GM19328 (cell line): ENCODE measurements at regions not wholly inside any gene's neighbourhood (a gene's known extent, or its start where the extent isn't known, plus 50 kb on each side); places are given as distances from the start of the nearest gene placed in this dataset.

Source experiments
- ATAC-seq: cut with Tn5 transposase; IDR thresholded peaks from one replicate; pipeline ENCODE4 v1.9.1; 2021; ENCODE audit warnings: mild to moderate bottlenecking, moderate library complexity; ENCODE audit not compliant: unreplicated experiment

- no peak for ATAC-seq
Measured at GRCh38 chr10:33455029-33455428, 120.6 kb upstream of the NRP1 start.

GRCh38 chr10:33454554-33454953 lies 120.1 kb upstream of the NRP1 start:
- ATAC-seq = no peak

GRCh38 chr10:33453081-33454025 lies 118.9 kb upstream of the NRP1 start:
- ATAC-seq = no peak

- no peak for ATAC-seq
Measured at GRCh38 chr10:33448421-33449140, 114.1 kb upstream of the NRP1 start.

- ATAC-seq = no peak
Measured at GRCh38 chr10:33441561-33441960, 107.1 kb upstream of the NRP1 start.

GRCh38 chr10:33434933-33435332 lies 100.5 kb upstream of the NRP1 start:
- no peak for ATAC-seq

GRCh38 chr10:33428682-33429081 lies 94.2 kb upstream of the NRP1 start:
- no peak for ATAC-seq

GRCh38 chr10:33423154-33423529 lies 88.7 kb upstream of the NRP1 start:
- ATAC-seq = no peak

GRCh38 chr10:33422471-33423153 lies 88.1 kb upstream of the NRP1 start:
- ATAC-seq = no peak

- no peak for ATAC-seq
Measured at GRCh38 chr10:33421789-33422462, 87.5 kb upstream of the NRP1 start.

DNA sequence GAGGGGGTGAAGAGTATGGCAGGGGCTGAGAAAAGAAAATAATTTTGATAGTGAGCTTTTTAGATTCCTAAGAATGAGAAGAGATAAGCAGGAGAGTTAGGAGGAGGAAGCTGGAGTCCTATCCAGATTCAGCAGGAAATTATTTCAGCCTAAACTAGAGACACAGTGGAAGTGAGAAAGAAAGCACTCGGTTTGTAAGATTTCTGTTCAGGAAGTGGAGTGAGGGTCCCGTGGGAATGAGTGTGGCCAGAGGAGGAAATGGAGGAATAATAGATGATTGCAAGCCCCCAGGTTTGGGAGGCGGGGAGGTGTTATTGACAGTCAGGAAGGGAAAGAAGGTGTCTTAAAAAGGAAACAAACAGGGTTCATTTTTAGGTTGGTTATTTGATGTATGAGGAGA lies 84.8 kb upstream of the NRP1 start:
- ATAC-seq = no peak

- no peak for ATAC-seq
Measured at GRCh38 chr10:33418301-33418700, 83.8 kb upstream of the NRP1 start.

DNA sequence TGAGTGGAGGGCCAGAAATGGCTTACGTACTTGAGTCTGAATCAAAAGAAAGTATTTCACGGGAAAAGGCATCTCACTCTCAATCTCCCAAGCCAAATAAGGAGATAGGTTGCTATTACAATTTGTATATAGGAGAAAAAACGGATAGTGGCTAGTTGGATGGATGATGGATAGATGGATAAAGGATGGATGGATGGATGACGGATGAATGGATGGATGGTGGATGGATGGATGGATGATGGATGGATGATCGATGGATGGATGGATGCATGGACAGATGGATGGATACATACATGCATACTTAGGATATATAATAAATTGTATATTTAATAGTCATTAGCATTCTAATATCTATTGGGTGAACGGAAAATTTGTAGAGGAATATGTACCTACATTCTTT lies 82.2 kb upstream of the NRP1 start:
- ATAC-seq = no peak

DNA sequence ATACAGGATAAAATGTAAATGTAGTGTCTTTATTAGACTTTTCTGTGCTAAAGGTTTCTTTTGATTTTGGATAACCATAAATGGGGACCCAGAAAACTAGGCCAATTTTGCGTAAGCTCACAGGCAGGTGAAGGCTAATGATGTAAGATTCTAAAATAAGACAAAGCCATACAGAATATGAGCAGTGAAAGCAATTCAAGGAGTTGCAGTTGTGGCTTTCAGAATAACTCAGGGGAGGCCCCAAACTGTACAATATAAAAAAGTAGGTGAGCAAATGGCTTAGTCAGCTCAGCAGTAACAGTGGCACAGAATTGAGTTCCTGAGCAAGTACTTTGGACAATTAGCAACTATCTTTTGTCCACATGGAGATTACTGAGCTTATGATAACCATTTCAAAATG lies 81.7 kb upstream of the NRP1 start:
- no peak for ATAC-seq

DNA sequence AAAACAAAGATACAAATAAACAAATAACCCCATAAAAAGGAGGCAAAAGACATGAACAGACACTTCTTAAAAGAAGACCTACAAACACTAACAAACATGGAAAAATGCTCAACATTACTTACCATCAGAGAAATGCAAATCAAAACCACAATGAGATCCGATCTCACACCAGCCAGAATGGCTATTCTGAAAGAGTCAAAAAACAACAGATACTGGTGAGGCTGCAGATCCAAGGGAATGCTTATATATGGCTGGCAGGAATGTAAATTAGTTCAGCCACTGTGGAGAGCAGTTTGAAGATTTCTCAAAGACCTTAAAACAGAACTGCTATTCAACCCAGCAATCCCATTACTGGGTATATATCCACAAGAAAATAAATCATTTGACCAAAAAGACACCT lies 80.4 kb upstream of the NRP1 start:
- no peak for ATAC-seq

DNA sequence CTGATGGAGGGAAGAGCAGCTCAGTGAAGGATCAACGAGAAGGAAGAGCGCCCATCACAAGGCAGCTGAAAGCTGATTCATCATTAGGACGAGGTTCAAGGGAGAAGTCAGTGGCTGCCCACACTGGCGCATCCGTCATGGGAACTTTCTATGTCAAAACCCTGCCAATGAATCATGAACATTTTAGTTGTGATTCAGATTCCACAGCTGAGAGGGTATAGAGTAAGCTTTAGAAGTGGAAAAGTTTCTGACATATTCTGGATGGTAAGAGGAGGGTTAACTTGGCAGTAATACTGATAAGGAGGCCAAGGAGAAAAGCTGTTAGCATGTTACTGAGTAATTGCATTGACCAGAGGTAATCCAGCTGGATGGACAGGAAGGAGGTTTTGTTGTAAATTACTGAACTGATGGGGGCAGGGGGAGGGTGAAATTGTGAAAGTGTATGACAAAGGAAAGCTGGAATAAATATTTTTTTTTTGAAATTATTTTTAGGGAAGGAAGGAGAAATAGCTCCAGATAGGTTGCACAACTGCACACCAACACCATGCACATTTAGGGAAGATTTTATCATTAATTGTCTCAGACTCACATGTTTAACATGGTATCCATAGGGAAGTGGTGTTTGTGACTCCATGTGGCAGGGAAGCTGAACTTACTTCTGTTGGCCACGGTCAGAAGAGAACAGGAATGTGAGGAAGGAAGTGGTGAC lies 78.3 kb upstream of the NRP1 start:
- ATAC-seq = no peak

GRCh38 chr10:33412241-33412640 lies 77.8 kb upstream of the NRP1 start:
- ATAC-seq = no peak

- no peak for ATAC-seq
Measured at GRCh38 chr10:33410860-33411234, 76.4 kb upstream of the NRP1 start.

DNA sequence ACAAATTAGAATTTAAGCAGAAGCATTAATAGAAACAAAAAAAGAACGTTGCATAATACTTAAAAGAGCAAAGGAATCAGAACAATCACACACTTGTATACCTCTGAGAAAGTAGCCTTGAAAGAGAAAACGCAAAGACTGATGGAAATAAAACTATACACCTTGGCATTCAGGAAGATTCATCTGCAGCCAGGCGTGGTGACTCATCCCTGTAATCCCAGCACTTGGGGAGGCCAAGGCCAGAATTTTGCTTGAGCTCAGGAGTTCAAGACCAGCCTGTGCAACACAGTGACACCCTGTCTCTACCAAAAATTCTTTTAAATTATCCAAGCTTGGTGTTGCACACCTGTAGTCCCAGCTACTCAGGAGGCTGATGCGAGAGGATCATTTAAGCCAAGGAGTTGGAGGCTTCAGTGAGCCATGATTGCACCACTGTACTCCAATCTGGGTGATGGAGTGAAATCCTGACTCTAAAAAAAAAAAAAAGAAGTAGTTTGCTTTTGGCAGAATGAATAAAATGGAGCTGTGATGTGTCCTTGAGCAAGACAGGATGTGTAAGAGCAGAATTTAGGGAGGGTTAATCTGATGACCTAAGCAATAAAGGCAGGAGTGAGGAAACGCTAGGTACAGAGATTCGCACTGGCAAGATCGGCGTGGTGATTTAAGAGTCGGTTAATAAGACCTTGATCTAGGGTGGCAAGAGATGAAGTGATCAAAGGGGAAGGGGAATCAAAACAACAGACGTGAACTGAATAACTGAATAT lies 75.8 kb upstream of the NRP1 start:
- no peak for ATAC-seq

DNA sequence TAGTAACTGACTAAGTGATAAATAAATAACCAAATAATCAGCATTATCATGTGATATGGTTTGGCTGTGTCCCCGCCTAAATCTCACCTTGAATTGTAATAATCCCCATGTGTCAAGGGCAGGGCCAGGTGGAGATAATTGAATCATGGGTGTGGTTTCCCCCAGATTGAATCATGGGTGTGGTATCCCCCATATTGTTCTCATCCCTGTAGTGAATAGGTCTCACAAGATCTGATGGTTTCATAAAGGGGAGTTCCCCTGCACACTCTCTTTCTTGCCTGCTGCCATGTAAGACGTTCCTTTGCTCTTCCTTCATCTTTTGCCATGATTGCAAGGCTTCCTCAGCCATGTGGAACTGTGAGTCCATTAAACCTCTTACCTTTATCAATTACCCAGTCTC lies 72.1 kb upstream of the NRP1 start:
- ATAC-seq = no peak
